ENCODE measurements at regions not wholly inside any gene's neighbourhood (a gene's known extent, or its start where the extent isn't known, plus 50 kb on each side); places are given as distances from the start of the nearest gene placed in this dataset.

GRCh38 chr3:189118896-189119295, 52.9 kb upstream of the TPRG1 start:
- DNase-seq, result no peak

DNA sequence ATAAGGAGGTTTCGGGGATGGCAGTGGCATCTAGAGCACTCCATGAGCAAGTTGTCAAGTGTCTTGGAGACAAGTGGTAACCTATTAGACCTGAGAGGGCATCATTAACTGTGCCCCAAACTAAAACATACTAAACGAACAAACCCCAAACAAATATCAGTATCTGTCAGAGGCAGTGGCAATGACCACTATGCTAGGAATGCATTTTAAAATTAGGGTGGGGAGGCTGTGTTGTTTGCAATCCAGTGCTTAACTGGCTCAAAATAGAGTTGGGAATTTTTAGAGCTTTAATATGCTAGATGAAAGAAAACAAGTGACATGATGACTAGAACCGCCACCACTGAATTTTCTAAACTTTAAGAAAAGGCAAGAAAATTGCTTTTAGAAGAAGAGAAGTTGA, 51.8 kb upstream of the TPRG1 start:
- DNase-seq, result no peak

DNA sequence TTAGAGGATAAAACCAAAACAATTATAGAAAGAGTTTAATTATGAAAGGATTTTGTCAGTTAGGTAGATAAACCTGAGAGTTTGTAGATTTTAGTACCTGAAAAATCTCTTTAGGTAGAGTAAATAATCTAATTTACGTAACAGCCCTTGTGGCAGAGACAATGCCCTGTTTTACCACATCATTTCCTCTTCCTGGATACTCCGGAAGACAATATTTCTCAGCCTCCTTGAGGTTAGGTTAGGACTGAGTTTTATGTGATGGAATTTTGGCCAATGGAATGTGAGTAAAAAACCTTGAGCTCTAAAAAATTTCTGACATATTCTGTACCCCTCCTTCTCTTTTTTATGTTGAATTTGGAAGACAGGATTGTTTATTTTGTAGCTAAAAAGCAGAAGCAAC, 50.7 kb upstream of the TPRG1 start:
- DNase-seq, result no peak

Data from activated CD8-positive, alpha-beta memory T cell treated with anti-CD3 and anti-CD28 coated beads for 24 hours (primary cell).